PC-9 (cell line): ENCODE measurements at regions not wholly inside any gene's neighbourhood (a gene's known extent, or its start where the extent isn't known, plus 50 kb on each side); places are given as distances from the start of the nearest gene placed in this dataset.

ENCODE experiments used
- CTCF ChIP-seq: fragments of 200-600 bp; sonication (generic); conservative IDR thresholded peaks from 2 replicates; pipeline ENCODE4 v1.6.1; 2017; ENCODE audit warnings: mixed run types, antibody characterized with exemption, mild to moderate bottlenecking, moderate library complexity
- EZH2 ChIP-seq: fragments of 200-600 bp; sonication (generic); IDR thresholded peaks from 2 replicates; pipeline ENCODE4 v1.8.0; 2017; ENCODE audit warnings: antibody characterized with exemption, low read depth

- TF ChIP-seq CTCF (no peak), EZH2 (no peak)
Observed at GRCh38 chr10:29407280-29407858, 118.5 kb downstream of the LYZL1 start.
